ENCODE measurements at regions not wholly inside any gene's neighbourhood (a gene's known extent, or its start where the extent isn't known, plus 50 kb on each side); places are given as distances from the start of the nearest gene placed in this dataset.

DNA sequence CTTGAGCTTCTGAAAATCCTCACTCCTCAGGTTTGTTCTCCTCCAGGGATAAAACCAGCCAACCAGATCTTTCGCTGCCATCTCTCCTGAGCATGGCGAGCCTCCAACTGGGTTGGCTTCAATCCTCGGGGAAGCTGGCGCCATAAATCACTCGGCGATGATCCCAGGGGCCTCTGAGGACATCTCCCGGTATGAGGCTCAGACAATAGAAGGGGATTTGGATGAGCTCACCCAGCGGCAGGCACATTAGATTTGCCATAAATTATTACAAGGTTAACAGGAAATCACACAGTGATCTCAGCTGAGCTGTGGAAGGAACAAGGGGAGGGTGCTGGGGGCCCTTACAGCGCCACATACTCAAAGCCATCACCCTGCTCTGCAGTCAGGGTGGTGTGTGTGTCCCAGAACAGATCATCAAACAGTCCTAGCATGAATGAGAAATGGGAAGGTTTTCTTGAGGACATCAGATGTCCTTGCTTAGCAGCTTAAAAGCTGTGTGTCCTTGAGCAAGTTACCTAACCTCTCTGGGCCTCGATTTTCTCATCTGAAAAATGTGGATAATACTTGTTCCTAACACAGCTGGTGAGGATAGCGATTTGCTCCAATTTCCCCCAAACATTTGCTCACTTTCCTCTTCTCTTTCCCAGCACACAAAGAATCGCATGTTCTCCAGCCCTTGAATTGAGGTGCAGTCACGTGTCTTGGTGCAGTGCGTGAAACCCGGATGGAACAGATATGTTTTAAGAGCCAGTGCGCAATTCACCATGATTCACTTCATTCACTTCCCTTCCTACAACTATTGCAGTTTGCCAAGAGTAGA is 142.8 kb downstream of the SCARB1 start:
- 48% methylated on average over 16 of the region's 16 CpGs for WGBS
- Histone ChIP-seq H3K36me3 (ENCODE audit: control insufficient read depth in 4 of 4, insufficient read depth in 3 of 4, low read depth in 1 of 4, low read length in 3 of 4) (no peaks in the 10 kb centered on the region), H3K9ac (ENCODE audit: low read depth in 1 of 2, low read length in 2 of 2) (no peak overlapping the region), H3K4me3 (ENCODE audit: low read depth in 1 of 3, low read length in 3 of 3) (no peak overlapping the region), H3K9me3 (ENCODE audit: control insufficient read depth in 4 of 4, low read length in 3 of 4) (no peaks in the 10 kb centered on the region), H3K4me1 (ENCODE audit: control insufficient read depth in 4 of 4, insufficient read depth in 4 of 4, low read length in 3 of 4) (peaks cover 1 to 18% (median 13%) of the 10 kb centered on the region in 4 donors), H3K27me3 (ENCODE audit: control insufficient read depth in 4 of 4, insufficient read depth in 4 of 4, low read length in 3 of 4) (no peaks in the 10 kb centered on the region), H3K27ac (ENCODE audit: low read depth in 1 of 2, low read length in 2 of 2) (peak overlapping the region; percentile 14 to 64)
- DNase-seq (ENCODE audit: low spot score), result no peak
- TF ChIP-seq SP1 (IDR thresholded peaks at IDR 0.05), result peak; percentile 50
- no peak for TF ChIP-seq FOXA2 (IDR thresholded peaks at IDR 0.05)
- TF ChIP-seq RAD21 (IDR thresholded peaks at IDR 0.05), result peak; percentile 60 to 67
- no peak for TF ChIP-seq ATF3 (IDR thresholded peaks at IDR 0.05)
- peak; percentile 65 for TF ChIP-seq NR2F2 (IDR thresholded peaks at IDR 0.05)
- TF ChIP-seq, protein P1, sequence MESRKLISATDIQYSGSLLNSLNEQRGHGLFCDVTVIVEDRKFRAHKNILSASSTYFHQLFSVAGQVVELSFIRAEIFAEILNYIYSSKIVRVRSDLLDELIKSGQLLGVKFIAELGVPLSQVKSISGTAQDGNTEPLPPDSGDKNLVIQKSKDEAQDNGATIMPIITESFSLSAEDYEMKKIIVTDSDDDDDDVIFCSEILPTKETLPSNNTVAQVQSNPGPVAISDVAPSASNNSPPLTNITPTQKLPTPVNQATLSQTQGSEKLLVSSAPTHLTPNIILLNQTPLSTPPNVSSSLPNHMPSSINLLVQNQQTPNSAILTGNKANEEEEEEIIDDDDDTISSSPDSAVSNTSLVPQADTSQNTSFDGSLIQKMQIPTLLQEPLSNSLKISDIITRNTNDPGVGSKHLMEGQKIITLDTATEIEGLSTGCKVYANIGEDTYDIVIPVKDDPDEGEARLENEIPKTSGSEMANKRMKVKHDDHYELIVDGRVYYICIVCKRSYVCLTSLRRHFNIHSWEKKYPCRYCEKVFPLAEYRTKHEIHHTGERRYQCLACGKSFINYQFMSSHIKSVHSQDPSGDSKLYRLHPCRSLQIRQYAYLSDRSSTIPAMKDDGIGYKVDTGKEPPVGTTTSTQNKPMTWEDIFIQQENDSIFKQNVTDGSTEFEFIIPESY (IDR thresholded peaks at IDR 0.05), result no peak
- TF ChIP-seq JUND (IDR thresholded peaks at IDR 0.05), result peak in 1 of 2 donors; percentile 30
- TF ChIP-seq MAX (IDR thresholded peaks at IDR 0.05), result no peak
- TF ChIP-seq RXRA (IDR thresholded peaks at IDR 0.05), result peak; percentile 64 to 65
- TF ChIP-seq YY1 (IDR thresholded peaks at IDR 0.05), result peak; percentile 21

DNA sequence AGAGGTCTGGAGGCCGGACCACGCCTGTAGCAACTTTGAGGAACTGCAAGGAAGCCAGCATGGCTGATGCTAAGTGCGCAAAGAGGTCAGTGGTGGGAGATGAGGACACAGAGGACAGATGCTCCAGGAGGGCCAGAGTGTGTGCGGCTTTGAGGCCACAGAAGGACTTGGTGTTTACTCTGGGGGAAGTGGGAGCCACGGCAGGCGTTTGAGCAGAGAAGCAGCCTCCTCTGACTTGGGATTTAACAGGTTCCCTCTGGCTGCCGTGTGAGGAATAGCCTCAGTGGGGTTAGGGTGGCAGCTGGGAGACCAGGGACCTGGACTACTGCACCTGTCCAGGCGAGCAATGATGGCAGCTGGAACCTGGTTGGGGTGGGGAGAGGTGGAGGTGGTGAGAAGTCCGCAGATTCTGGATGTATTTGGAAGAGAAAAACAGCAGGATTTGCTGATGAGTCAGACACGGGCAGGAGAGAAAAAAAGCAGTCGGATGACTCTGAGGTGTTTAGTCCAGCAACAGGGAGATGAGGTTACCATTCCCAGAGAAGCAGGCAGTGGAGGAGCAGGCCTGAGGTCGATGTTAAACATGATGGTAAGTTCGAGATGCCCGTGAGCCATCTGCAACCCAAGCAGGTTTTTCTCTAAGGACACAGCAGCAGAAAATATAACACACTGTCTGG is 143.5 kb downstream of the SCARB1 start:
- no peaks in the 10 kb centered on the region for H3K9me3 ChIP-seq (ENCODE audit: control insufficient read depth in 4 of 4, low read length in 3 of 4)
- peaks cover 0 to 15% (median 10%) of the 10 kb centered on the region in 4 donors for H3K4me1 ChIP-seq (ENCODE audit: control insufficient read depth in 4 of 4, insufficient read depth in 4 of 4, low read length in 3 of 4)
- no peak overlapping the region for H3K4me3 ChIP-seq (ENCODE audit: low read depth in 1 of 3, low read length in 3 of 3)
- 81% methylated on average over 14 of the region's 14 CpGs for WGBS
- H3K27me3 ChIP-seq (ENCODE audit: control insufficient read depth in 4 of 4, insufficient read depth in 4 of 4, low read length in 3 of 4), result no peaks in the 10 kb centered on the region
- no peak for TF ChIP-seq EGR1 (IDR thresholded peaks at IDR 0.05; ENCODE audit: low read depth in 2 of 2)
- no peak for TF ChIP-seq FOXA2 (IDR thresholded peaks at IDR 0.05)
- no peak for TF ChIP-seq GABPA (IDR thresholded peaks at IDR 0.05 in 1 of 2, conservative IDR thresholded peaks at IDR 0.05 in 1 of 2)
- no peak for TF ChIP-seq NR2F2 (IDR thresholded peaks at IDR 0.05)
- no peak for TF ChIP-seq FOXA1 (IDR thresholded peaks at IDR 0.05)
- no peak for TF ChIP-seq MAX (IDR thresholded peaks at IDR 0.05)
- TF ChIP-seq, protein P1 (IDR thresholded peaks at IDR 0.05), result no peak
- no peak for TF ChIP-seq HNF4G (IDR thresholded peaks at IDR 0.05)
- TF ChIP-seq, protein P2, sequence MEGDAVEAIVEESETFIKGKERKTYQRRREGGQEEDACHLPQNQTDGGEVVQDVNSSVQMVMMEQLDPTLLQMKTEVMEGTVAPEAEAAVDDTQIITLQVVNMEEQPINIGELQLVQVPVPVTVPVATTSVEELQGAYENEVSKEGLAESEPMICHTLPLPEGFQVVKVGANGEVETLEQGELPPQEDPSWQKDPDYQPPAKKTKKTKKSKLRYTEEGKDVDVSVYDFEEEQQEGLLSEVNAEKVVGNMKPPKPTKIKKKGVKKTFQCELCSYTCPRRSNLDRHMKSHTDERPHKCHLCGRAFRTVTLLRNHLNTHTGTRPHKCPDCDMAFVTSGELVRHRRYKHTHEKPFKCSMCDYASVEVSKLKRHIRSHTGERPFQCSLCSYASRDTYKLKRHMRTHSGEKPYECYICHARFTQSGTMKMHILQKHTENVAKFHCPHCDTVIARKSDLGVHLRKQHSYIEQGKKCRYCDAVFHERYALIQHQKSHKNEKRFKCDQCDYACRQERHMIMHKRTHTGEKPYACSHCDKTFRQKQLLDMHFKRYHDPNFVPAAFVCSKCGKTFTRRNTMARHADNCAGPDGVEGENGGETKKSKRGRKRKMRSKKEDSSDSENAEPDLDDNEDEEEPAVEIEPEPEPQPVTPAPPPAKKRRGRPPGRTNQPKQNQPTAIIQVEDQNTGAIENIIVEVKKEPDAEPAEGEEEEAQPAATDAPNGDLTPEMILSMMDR (IDR thresholded peaks at IDR 0.05; ENCODE audit: low read depth, low read length, missing input control), result no peak
- peak overlapping the region; percentile 14 to 64 for H3K27ac ChIP-seq (ENCODE audit: low read depth in 1 of 2, low read length in 2 of 2)
- no peak overlapping the region for H3K9ac ChIP-seq (ENCODE audit: low read depth in 1 of 2, low read length in 2 of 2)
- DNase-seq (ENCODE audit: low spot score), result no peak
- no peaks in the 10 kb centered on the region for H3K36me3 ChIP-seq (ENCODE audit: control insufficient read depth in 4 of 4, insufficient read depth in 3 of 4, low read depth in 1 of 4, low read length in 3 of 4)

Data from liver (tissue), 8 donors.